GM04503 (cell line): ENCODE measurements at regions not wholly inside any gene's neighbourhood (a gene's known extent, or its start where the extent isn't known, plus 50 kb on each side); places are given as distances from the start of the nearest gene placed in this dataset.

Source experiments
- DNase-seq: peaks from one replicate; pipeline ENCODE4 v3.0.0-alpha.2; 2012; ENCODE audit warnings: low read depth

GRCh38 chr7:21221130-21221529 lies 206.8 kb upstream of the SP4 start:
- no peak for DNase-seq

- no peak for DNase-seq
Observed at GRCh38 chr7:21238400-21239116, 189.3 kb upstream of the SP4 start.

- no peak for DNase-seq
Observed at GRCh38 chr7:21243265-21243664, 184.6 kb upstream of the SP4 start.

GRCh38 chr7:21251151-21251800 lies 176.6 kb upstream of the SP4 start:
- no peak for DNase-seq

GRCh38 chr7:21253740-21254687 lies 173.9 kb upstream of the SP4 start:
- peak; percentile 3 for DNase-seq

GRCh38 chr7:21256310-21256877 lies 171.5 kb upstream of the SP4 start:
- DNase-seq: no peak

GRCh38 chr7:21260939-21261338 lies 166.9 kb upstream of the SP4 start:
- no peak for DNase-seq

GRCh38 chr7:21261627-21262594 lies 166.0 kb upstream of the SP4 start:
- DNase-seq: no peak

- DNase-seq: no peak
Observed at GRCh38 chr7:21269021-21269420, 158.9 kb upstream of the SP4 start.

- DNase-seq: no peak
Observed at GRCh38 chr7:21276471-21277035, 151.3 kb upstream of the SP4 start.

- DNase-seq: no peak
Observed at GRCh38 chr7:21278944-21279343, 148.9 kb upstream of the SP4 start.

- DNase-seq: no peak
Observed at GRCh38 chr7:21281193-21281592, 146.7 kb upstream of the SP4 start.

- DNase-seq: no peak
Observed at GRCh38 chr7:21293771-21294170, 134.1 kb upstream of the SP4 start.

GRCh38 chr7:21299766-21300165 lies 128.1 kb upstream of the SP4 start:
- DNase-seq: no peak

- no peak for DNase-seq
Observed at GRCh38 chr7:21300692-21301091, 127.2 kb upstream of the SP4 start.

- DNase-seq: no peak
Observed at GRCh38 chr7:21304808-21305375, 123.0 kb upstream of the SP4 start.

GRCh38 chr7:21305455-21306235 lies 122.2 kb upstream of the SP4 start:
- no peak for DNase-seq

- DNase-seq: no peak
Observed at GRCh38 chr7:21314954-21315353, 112.9 kb upstream of the SP4 start.
